ENCODE measurements at regions not wholly inside any gene's neighbourhood (a gene's known extent, or its start where the extent isn't known, plus 50 kb on each side); places are given as distances from the start of the nearest gene placed in this dataset.

GRCh38 chr16:79964104-79964503 lies 363.6 kb upstream of the MAF start:
- H3K27ac Mint-ChIP-seq = no peak overlapping the region
- Histone ChIP-seq H3K36me3 (ENCODE audit: control insufficient read depth, insufficient read depth, low read length) (no peaks in the 10 kb centered on the region), H3K4me3 (ENCODE audit: low read length) (no peak overlapping the region), H3K4me1 (ENCODE audit: control insufficient read depth, insufficient read depth, low read length) (peaks cover 5% of the 10 kb centered on the region), H3K9ac (ENCODE audit: extremely low read depth, low read length, poor library complexity, severe bottlenecking) (no peak overlapping the region), H3K9me3 (ENCODE audit: control insufficient read depth, low read length) (no peaks in the 10 kb centered on the region), H3K27me3 (ENCODE audit: control insufficient read depth, insufficient read depth, low read length, poor library complexity, severe bottlenecking) (peaks cover 77% of the 10 kb centered on the region), H3K27ac (ENCODE audit: low read depth, low read length) (no peak overlapping the region)
- DNase-seq = no peak
- H3K4me1 Mint-ChIP-seq = peaks cover 52% of the 10 kb centered on the region
- no peak for TF ChIP-seq CTCF (conservative IDR thresholded peaks at IDR 0.05)
- H3K4me3 Mint-ChIP-seq = no peak overlapping the region
- no peaks in the 10 kb centered on the region for H3K36me3 Mint-ChIP-seq (ENCODE audit: low read depth)
- WGBS, 2 experiments (ENCODE audit: insufficient coverage in 1 of 2, insufficient read length in 1 of 2) = 88 to 100% methylated on average over 1 of the region's 1 CpG
- H3K27me3 Mint-ChIP-seq (ENCODE audit: insufficient read depth) = peaks cover 56% of the 10 kb centered on the region
- peaks cover 2% of the 10 kb centered on the region for H3K9me3 Mint-ChIP-seq

GRCh38 chr16:79962962-79963361 lies 362.4 kb upstream of the MAF start:
- no peak overlapping the region for H3K4me3 Mint-ChIP-seq
- peaks cover 2% of the 10 kb centered on the region for H3K9me3 Mint-ChIP-seq
- Histone ChIP-seq H3K36me3 (ENCODE audit: control insufficient read depth, insufficient read depth, low read length) (no peaks in the 10 kb centered on the region), H3K9ac (ENCODE audit: extremely low read depth, low read length, poor library complexity, severe bottlenecking) (no peak overlapping the region), H3K27ac (ENCODE audit: low read depth, low read length) (no peak overlapping the region), H3K4me1 (ENCODE audit: control insufficient read depth, insufficient read depth, low read length) (peaks cover 5% of the 10 kb centered on the region), H3K4me3 (ENCODE audit: low read length) (no peak overlapping the region), H3K9me3 (ENCODE audit: control insufficient read depth, low read length) (no peaks in the 10 kb centered on the region), H3K27me3 (ENCODE audit: control insufficient read depth, insufficient read depth, low read length, poor library complexity, severe bottlenecking) (peaks cover 75% of the 10 kb centered on the region)
- H3K4me1 Mint-ChIP-seq = peaks cover 58% of the 10 kb centered on the region
- no peak for TF ChIP-seq CTCF (conservative IDR thresholded peaks at IDR 0.05)
- H3K36me3 Mint-ChIP-seq (ENCODE audit: low read depth) = no peaks in the 10 kb centered on the region
- no peak overlapping the region for H3K27ac Mint-ChIP-seq
- 60 to 100% methylated on average over 1 to 3 of the region's 3 CpGs for WGBS, 2 experiments (ENCODE audit: insufficient coverage in 1 of 2, insufficient read length in 1 of 2)
- peaks cover 52% of the 10 kb centered on the region for H3K27me3 Mint-ChIP-seq (ENCODE audit: insufficient read depth)
- DNase-seq = no peak

- Mint-ChIP-seq H3K27ac (no peak overlapping the region), H3K4me1 (peaks cover 46% of the 10 kb centered on the region), H3K27me3 (ENCODE audit: insufficient read depth) (peaks cover 56% of the 10 kb centered on the region), H3K4me3 (no peak overlapping the region), H3K9me3 (peaks cover 2% of the 10 kb centered on the region), H3K36me3 (ENCODE audit: low read depth) (no peaks in the 10 kb centered on the region)
- Histone ChIP-seq H3K27ac (ENCODE audit: low read depth, low read length) (no peak overlapping the region), H3K4me3 (ENCODE audit: low read length) (no peak overlapping the region), H3K9me3 (ENCODE audit: control insufficient read depth, low read length) (no peaks in the 10 kb centered on the region), H3K27me3 (ENCODE audit: control insufficient read depth, insufficient read depth, low read length, poor library complexity, severe bottlenecking) (peaks cover 77% of the 10 kb centered on the region), H3K36me3 (ENCODE audit: control insufficient read depth, insufficient read depth, low read length) (no peaks in the 10 kb centered on the region), H3K4me1 (ENCODE audit: control insufficient read depth, insufficient read depth, low read length) (peaks cover 7% of the 10 kb centered on the region), H3K9ac (ENCODE audit: extremely low read depth, low read length, poor library complexity, severe bottlenecking) (no peak overlapping the region)
- no peak for DNase-seq
- WGBS, 2 experiments (ENCODE audit: insufficient coverage in 1 of 2, insufficient read length in 1 of 2) = 47 to 100% methylated on average over 1 of the region's 1 CpG
- TF ChIP-seq CTCF (conservative IDR thresholded peaks at IDR 0.05) = no peak
Measured at GRCh38 chr16:79959226-79959625, 358.7 kb upstream of the MAF start.
